ENCODE measurements at regions not wholly inside any gene's neighbourhood (a gene's known extent, or its start where the extent isn't known, plus 50 kb on each side); places are given as distances from the start of the nearest gene placed in this dataset.

DNA sequence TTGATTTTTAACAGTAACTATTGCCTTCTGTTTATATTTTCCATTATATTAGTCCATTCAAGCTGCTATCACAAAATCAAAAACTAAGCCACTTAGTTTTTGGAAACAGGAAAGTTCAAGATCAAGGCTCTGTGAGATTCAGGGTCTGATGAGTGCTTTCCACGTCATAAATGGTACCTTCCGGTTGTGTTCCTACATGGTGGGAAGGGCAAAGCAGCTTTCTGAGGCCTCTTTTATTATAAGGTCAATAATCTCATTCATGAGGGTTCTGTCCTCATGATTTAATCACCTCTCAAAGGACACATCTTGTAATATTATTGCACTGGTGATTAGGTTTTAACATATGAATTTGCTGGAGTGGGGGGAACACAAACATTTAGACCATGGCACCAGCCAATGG lies 152.0 kb downstream of the VGLL3 start:
- no peak for TF ChIP-seq CTCF (IDR thresholded peaks at IDR 0.05)
- Histone ChIP-seq H3K36me3 (ENCODE audit: insufficient read depth, low read length) (no peaks in the 10 kb centered on the region), H3K4me3 (ENCODE audit: low read length) (no peak overlapping the region), H3K27me3 (ENCODE audit: control insufficient read depth in 1 of 2, insufficient read depth in 2 of 2, low read length in 2 of 2) (no peaks in the 10 kb centered on the region), H3K27ac (ENCODE audit: low read depth in 1 of 2, low read length in 2 of 2) (no peak overlapping the region), H3K4me1 (ENCODE audit: insufficient read depth, low read length) (no peaks in the 10 kb centered on the region), H3K9me3 (ENCODE audit: control insufficient read depth in 1 of 2, insufficient read depth in 1 of 2, low read length in 2 of 2) (no peaks in the 10 kb centered on the region)
- Mint-ChIP-seq H3K27ac (no peak overlapping the region), H3K27me3 (no peaks in the 10 kb centered on the region), H3K36me3 (ENCODE audit: low read depth) (no peaks in the 10 kb centered on the region), H3K9me3 (peaks cover 9% of the 10 kb centered on the region), H3K4me1 (ENCODE audit: low read depth) (no peaks in the 10 kb centered on the region), H3K4me3 (no peak overlapping the region)
- ATAC-seq (ENCODE audit: poor library complexity) (no peak), DNase-seq (no peak)
- ChIA-PET POLR2A (no interaction called here), CTCF (no interaction called here)
- intact Hi-C loops (cut with DNase I, micrococcal nuclease), result no loop called here

- no peaks in the 10 kb centered on the region for H3K27me3 ChIP-seq (ENCODE audit: control insufficient read depth in 1 of 2, insufficient read depth in 2 of 2, low read length in 2 of 2)
- ChIA-PET POLR2A (no interaction called here), CTCF (no interaction called here)
- no peak overlapping the region for H3K4me3 ChIP-seq (ENCODE audit: low read length)
- no peaks in the 10 kb centered on the region for H3K4me1 Mint-ChIP-seq (ENCODE audit: low read depth)
- H3K36me3 Mint-ChIP-seq (ENCODE audit: low read depth), result no peaks in the 10 kb centered on the region
- H3K4me1 ChIP-seq (ENCODE audit: insufficient read depth, low read length), result no peaks in the 10 kb centered on the region
- H3K9me3 ChIP-seq (ENCODE audit: control insufficient read depth in 1 of 2, insufficient read depth in 1 of 2, low read length in 2 of 2), result no peaks in the 10 kb centered on the region
- DNase-seq, result no peak
- H3K4me3 Mint-ChIP-seq, result no peak overlapping the region
- no peak for ATAC-seq (ENCODE audit: poor library complexity)
- no peak overlapping the region for H3K27ac ChIP-seq (ENCODE audit: low read depth in 1 of 2, low read length in 2 of 2)
- no peaks in the 10 kb centered on the region for H3K36me3 ChIP-seq (ENCODE audit: insufficient read depth, low read length)
- peaks cover 7% of the 10 kb centered on the region for H3K9me3 Mint-ChIP-seq
- intact Hi-C loops (cut with DNase I, micrococcal nuclease), result no loop called here
- no peaks in the 10 kb centered on the region for H3K27me3 Mint-ChIP-seq
- H3K27ac Mint-ChIP-seq, result no peak overlapping the region
- TF ChIP-seq CTCF (IDR thresholded peaks at IDR 0.05), result no peak
Measured at GRCh38 chr3:86837871-86838270, 153.1 kb downstream of the VGLL3 start.

DNA sequence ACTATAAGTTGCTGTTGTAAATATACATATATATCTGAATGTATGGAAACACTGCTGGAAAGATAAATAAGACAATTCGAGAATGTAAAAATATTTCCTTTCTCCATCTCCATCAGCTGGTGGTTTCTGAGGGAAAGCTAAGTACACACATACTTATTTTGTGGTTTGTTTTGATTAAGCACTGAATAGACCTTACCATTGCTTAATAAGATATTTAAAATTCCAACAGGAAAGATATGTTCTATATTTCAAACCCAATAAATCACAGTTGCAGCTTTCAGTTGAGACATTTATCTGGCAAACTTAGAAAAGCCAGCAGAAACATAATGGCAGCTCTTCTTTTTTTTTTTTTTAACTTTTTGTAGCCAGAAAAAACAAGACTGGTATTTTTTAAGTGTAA lies 160.4 kb downstream of the VGLL3 start:
- DNase-seq (no peak), ATAC-seq (ENCODE audit: poor library complexity) (no peak)
- Histone ChIP-seq H3K9me3 (ENCODE audit: control insufficient read depth in 1 of 2, insufficient read depth in 1 of 2, low read length in 2 of 2) (peaks cover 0 to 9% of the 10 kb centered on the region in 2 experiments), H3K27me3 (ENCODE audit: control insufficient read depth in 1 of 2, insufficient read depth in 2 of 2, low read length in 2 of 2) (no peaks in the 10 kb centered on the region), H3K27ac (ENCODE audit: low read depth in 1 of 2, low read length in 2 of 2) (no peak overlapping the region), H3K36me3 (ENCODE audit: insufficient read depth, low read length) (no peaks in the 10 kb centered on the region), H3K4me1 (ENCODE audit: insufficient read depth, low read length) (no peaks in the 10 kb centered on the region), H3K4me3 (ENCODE audit: low read length) (no peak overlapping the region)
- no peak for TF ChIP-seq CTCF (IDR thresholded peaks at IDR 0.05)
- H3K27me3 Mint-ChIP-seq, result no peaks in the 10 kb centered on the region
- no peak overlapping the region for H3K4me3 Mint-ChIP-seq
- H3K27ac Mint-ChIP-seq, result no peak overlapping the region
- CTCF ChIA-PET, result no interaction called here
- peaks cover 3% of the 10 kb centered on the region for H3K9me3 Mint-ChIP-seq
- POLR2A ChIA-PET, result no interaction called here
- intact Hi-C loops (cut with DNase I, micrococcal nuclease), result no loop called here
- H3K4me1 Mint-ChIP-seq (ENCODE audit: low read depth), result no peaks in the 10 kb centered on the region
- H3K36me3 Mint-ChIP-seq (ENCODE audit: low read depth), result no peaks in the 10 kb centered on the region

Data from CD4-positive, alpha-beta T cell (primary cell).